ENCODE measurements at regions not wholly inside any gene's neighbourhood (a gene's known extent, or its start where the extent isn't known, plus 50 kb on each side); places are given as distances from the start of the nearest gene placed in this dataset.

DNA sequence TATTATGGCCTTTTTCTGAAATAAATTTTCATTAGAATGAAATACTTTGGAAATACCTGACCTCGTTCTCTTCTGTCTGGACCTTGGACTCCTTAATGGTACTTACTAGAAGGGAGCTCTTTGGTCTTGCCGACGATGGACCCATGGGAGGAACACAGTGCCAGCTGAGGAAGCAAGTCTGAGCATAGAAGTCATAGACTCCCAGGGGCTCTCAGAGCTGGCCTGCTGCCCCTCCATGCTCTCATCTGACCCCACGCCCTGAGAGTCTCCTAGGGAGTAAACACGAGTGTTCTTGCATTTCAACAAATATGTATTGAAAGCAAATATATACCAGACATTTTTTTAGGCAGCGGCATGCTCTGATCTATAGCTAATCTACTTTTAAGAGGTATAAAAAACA is 87.8 kb downstream of the PLEKHG1 start:
- TF ChIP-seq CEBPB (IDR thresholded peaks at IDR 0.05): no peak
- TF ChIP-seq, protein P1, sequence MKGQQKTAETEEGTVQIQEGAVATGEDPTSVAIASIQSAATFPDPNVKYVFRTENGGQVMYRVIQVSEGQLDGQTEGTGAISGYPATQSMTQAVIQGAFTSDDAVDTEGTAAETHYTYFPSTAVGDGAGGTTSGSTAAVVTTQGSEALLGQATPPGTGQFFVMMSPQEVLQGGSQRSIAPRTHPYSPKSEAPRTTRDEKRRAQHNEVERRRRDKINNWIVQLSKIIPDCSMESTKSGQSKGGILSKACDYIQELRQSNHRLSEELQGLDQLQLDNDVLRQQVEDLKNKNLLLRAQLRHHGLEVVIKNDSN (IDR thresholded peaks at IDR 0.05): no peak
- TF ChIP-seq TCF12 (IDR thresholded peaks at IDR 0.05; ENCODE audit: low read depth): no peak
- no peak for TF ChIP-seq RAD21 (IDR thresholded peaks at IDR 0.05; ENCODE audit: low read depth)
- no peak for TF ChIP-seq CREB1 (IDR thresholded peaks at IDR 0.05; ENCODE audit: low read depth)
- no peak for TF ChIP-seq YY1 (IDR thresholded peaks at IDR 0.05; ENCODE audit: low read depth)
- no peak for TF ChIP-seq TAF1 (IDR thresholded peaks at IDR 0.05; ENCODE audit: low read depth)
- TF ChIP-seq, protein P2, sequence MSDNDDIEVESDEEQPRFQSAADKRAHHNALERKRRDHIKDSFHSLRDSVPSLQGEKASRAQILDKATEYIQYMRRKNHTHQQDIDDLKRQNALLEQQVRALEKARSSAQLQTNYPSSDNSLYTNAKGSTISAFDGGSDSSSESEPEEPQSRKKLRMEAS (IDR thresholded peaks at IDR 0.05): no peak
- TF ChIP-seq EP300 (IDR thresholded peaks at IDR 0.05; ENCODE audit: borderline replicate concordance): no peak
- no peak for TF ChIP-seq ZBTB7A (IDR thresholded peaks at IDR 0.05; ENCODE audit: low read depth)
- TF ChIP-seq NFIC (IDR thresholded peaks at IDR 0.05): no peak
- no peak for TF ChIP-seq FOXM1 (IDR thresholded peaks at IDR 0.05; ENCODE audit: borderline replicate concordance, low read depth)
- TF ChIP-seq, protein P3, sequence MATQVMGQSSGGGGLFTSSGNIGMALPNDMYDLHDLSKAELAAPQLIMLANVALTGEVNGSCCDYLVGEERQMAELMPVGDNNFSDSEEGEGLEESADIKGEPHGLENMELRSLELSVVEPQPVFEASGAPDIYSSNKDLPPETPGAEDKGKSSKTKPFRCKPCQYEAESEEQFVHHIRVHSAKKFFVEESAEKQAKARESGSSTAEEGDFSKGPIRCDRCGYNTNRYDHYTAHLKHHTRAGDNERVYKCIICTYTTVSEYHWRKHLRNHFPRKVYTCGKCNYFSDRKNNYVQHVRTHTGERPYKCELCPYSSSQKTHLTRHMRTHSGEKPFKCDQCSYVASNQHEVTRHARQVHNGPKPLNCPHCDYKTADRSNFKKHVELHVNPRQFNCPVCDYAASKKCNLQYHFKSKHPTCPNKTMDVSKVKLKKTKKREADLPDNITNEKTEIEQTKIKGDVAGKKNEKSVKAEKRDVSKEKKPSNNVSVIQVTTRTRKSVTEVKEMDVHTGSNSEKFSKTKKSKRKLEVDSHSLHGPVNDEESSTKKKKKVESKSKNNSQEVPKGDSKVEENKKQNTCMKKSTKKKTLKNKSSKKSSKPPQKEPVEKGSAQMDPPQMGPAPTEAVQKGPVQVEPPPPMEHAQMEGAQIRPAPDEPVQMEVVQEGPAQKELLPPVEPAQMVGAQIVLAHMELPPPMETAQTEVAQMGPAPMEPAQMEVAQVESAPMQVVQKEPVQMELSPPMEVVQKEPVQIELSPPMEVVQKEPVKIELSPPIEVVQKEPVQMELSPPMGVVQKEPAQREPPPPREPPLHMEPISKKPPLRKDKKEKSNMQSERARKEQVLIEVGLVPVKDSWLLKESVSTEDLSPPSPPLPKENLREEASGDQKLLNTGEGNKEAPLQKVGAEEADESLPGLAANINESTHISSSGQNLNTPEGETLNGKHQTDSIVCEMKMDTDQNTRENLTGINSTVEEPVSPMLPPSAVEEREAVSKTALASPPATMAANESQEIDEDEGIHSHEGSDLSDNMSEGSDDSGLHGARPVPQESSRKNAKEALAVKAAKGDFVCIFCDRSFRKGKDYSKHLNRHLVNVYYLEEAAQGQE (IDR thresholded peaks at IDR 0.05; ENCODE audit: low read depth): no peak
- TF ChIP-seq TEAD4 (IDR thresholded peaks at IDR 0.05): no peak
- no peak for TF ChIP-seq EGR1 (IDR thresholded peaks at IDR 0.05)

DNA sequence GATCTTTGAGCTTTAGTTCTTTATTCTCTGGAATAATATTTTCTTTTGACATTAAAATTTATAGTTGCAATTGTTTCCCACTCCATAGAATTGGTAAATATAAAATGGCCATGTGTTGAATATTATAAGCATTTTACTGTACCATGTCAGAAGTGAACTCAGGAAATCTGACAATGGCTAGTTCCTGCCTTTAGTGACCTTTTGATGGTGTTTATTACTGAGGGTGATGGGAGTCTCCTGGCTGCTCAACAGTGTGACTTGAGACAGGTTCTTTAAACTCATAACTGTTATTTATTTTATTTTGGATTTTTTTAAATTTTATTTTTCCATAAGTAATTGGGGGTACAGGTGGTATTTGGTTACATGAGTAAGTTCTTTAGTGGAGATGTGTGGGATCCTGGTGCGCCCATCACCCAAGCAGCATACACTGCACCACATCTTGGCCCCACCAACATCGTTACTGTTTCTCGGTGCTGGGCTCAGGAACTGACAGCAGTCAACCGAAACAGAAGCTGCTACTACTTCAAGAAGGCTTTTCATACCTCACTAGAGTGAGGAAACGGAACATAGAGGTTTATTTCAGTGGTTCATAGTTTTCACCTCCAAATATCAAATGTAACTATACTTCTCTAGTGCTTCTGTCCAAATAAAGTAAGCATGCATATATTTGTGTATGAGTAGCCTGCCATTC is 90.4 kb downstream of the PLEKHG1 start:
- TF ChIP-seq FOXM1 (IDR thresholded peaks at IDR 0.05; ENCODE audit: borderline replicate concordance, low read depth): no peak

DNA sequence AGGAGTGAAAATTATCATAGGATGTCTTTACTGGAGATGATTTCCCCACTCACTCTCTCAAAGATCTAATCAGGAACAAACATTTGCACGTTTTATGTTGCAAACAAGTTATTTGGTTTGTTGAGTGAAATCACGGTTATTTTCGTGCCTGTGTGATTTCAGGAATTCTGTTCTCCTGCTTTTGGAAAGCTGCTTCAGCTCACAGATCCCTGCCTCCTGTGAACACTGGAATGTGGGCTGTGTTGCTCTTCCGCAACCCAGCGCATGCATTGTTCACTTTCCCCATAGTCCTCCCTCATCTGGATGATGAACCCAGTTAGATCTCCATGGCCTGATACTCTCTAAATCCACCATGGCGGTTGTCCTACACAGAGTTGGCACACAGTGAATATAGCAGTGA is 91.0 kb downstream of the PLEKHG1 start:
- 0 out of 2 replicates have a peak, but pooled peaks have one; percentile 12 for TF ChIP-seq EP300 (IDR thresholded peaks at IDR 0.05; ENCODE audit: borderline replicate concordance)
- TF ChIP-seq, protein P2 (IDR thresholded peaks at IDR 0.05): peak; percentile 39; the same call in 1 of the 2 replicates
- no peak for TF ChIP-seq ZBTB7A (IDR thresholded peaks at IDR 0.05; ENCODE audit: low read depth)
- TF ChIP-seq, protein P1 (IDR thresholded peaks at IDR 0.05): no peak
- TF ChIP-seq TCF12 (IDR thresholded peaks at IDR 0.05; ENCODE audit: low read depth): 0 out of 2 replicates have a peak, but pooled peaks have one; percentile 30
- TF ChIP-seq CREB1 (IDR thresholded peaks at IDR 0.05; ENCODE audit: low read depth): no peak
- peak; percentile 10; the same call in 1 of the 2 replicates for TF ChIP-seq RAD21 (IDR thresholded peaks at IDR 0.05; ENCODE audit: low read depth)
- no peak for TF ChIP-seq NFIC (IDR thresholded peaks at IDR 0.05)
- no peak for TF ChIP-seq TAF1 (IDR thresholded peaks at IDR 0.05; ENCODE audit: low read depth)
- TF ChIP-seq, protein P3 (IDR thresholded peaks at IDR 0.05; ENCODE audit: low read depth): no peak
- TF ChIP-seq CEBPB (IDR thresholded peaks at IDR 0.05): no peak
- TF ChIP-seq TEAD4 (IDR thresholded peaks at IDR 0.05): peak; percentile 75

DNA sequence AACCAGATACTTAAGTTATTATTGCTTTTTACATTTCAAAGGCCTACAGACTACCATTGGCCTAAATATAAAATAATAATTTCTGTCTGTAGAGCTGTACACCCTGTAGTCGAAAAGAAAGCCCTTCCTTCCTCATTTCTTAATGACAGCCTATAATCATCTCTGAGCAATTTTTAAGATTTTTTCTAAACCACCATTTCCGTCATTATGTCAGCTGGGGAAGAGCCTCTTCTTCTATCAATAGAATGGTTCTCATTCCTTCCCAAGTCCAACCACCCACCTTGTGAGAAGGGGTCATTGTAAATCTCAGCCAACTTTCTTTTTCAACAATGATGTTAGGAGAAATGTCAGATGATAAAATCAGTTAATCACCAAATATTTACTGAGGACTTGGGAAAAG is 91.8 kb downstream of the PLEKHG1 start:
- TF ChIP-seq CREB1 (IDR thresholded peaks at IDR 0.05; ENCODE audit: low read depth): no peak
- TF ChIP-seq, protein P1 (IDR thresholded peaks at IDR 0.05): no peak
- TF ChIP-seq FOXM1 (IDR thresholded peaks at IDR 0.05; ENCODE audit: borderline replicate concordance, low read depth): no peak
- TF ChIP-seq CEBPB (IDR thresholded peaks at IDR 0.05): no peak
- TF ChIP-seq RAD21 (IDR thresholded peaks at IDR 0.05; ENCODE audit: low read depth): no peak
- no peak for TF ChIP-seq TAF1 (IDR thresholded peaks at IDR 0.05; ENCODE audit: low read depth)
- TF ChIP-seq TCF12 (IDR thresholded peaks at IDR 0.05; ENCODE audit: low read depth): no peak
- no peak for TF ChIP-seq EP300 (IDR thresholded peaks at IDR 0.05; ENCODE audit: borderline replicate concordance)
- TF ChIP-seq, protein P3 (IDR thresholded peaks at IDR 0.05; ENCODE audit: low read depth): no peak
